H54 (cell line): ENCODE measurements at regions not wholly inside any gene's neighbourhood (a gene's known extent, or its start where the extent isn't known, plus 50 kb on each side); places are given as distances from the start of the nearest gene placed in this dataset.

Experiments
- DNase-seq: peaks from one replicate; pipeline ENCODE4 v3.0.0; 2011; ENCODE audit warnings: low spot score, mixed read lengths; ENCODE audit not compliant: insufficient read length
- FAIRE-seq: peaks from 3 replicates; lab custom pipeline; 2011; peaks lifted over from hg19 to GRCh38; lab: Jason Lieb, UNC
- POLR2A ChIP-seq: IDR thresholded peaks from 2 replicates; pipeline ENCODE4 v1.6.1; 2011; ENCODE audit warnings: low read depth, mild to moderate bottlenecking, low read length

GRCh38 chr20:12777016-12777415 is 231.8 kb upstream of the SPTLC3 start:
- TF ChIP-seq POLR2A = no peak
- FAIRE-seq = no peak
- no peak for DNase-seq

GRCh38 chr20:12786276-12786675 is 222.5 kb upstream of the SPTLC3 start:
- DNase-seq (no peak), FAIRE-seq (no peak)
- no peak for TF ChIP-seq POLR2A

- DNase-seq (no peak), FAIRE-seq (no peak)
- no peak for TF ChIP-seq POLR2A
Measured at GRCh38 chr20:12788632-12789299, 220.0 kb upstream of the SPTLC3 start.

GRCh38 chr20:12790859-12791258 is 217.9 kb upstream of the SPTLC3 start:
- DNase-seq (no peak), FAIRE-seq (no peak)
- no peak for TF ChIP-seq POLR2A

GRCh38 chr20:12798286-12798685 is 210.5 kb upstream of the SPTLC3 start:
- FAIRE-seq = no peak
- no peak for DNase-seq
- no peak for TF ChIP-seq POLR2A

- FAIRE-seq = no peak
- TF ChIP-seq POLR2A = no peak
- DNase-seq = no peak
Measured at GRCh38 chr20:12808006-12808567, 200.7 kb upstream of the SPTLC3 start.

- no peak for TF ChIP-seq POLR2A
- DNase-seq (no peak), FAIRE-seq (no peak)
Measured at GRCh38 chr20:12815231-12815768, 193.5 kb upstream of the SPTLC3 start.

GRCh38 chr20:12815778-12816408 is 192.9 kb upstream of the SPTLC3 start:
- FAIRE-seq = no peak
- no peak for TF ChIP-seq POLR2A
- no peak for DNase-seq

- TF ChIP-seq POLR2A = no peak
- no peak for FAIRE-seq
Measured at GRCh38 chr20:12821249-12821648, 187.5 kb upstream of the SPTLC3 start.

GRCh38 chr20:12823734-12824133 is 185.0 kb upstream of the SPTLC3 start:
- DNase-seq (no peak), FAIRE-seq (no peak)
- TF ChIP-seq POLR2A = no peak

More at GRCh38 chr20:12821249-12821648, 187.5 kb upstream of the SPTLC3 start:
- no peak for DNase-seq

GRCh38 chr20:12824328-12825225 is 184.2 kb upstream of the SPTLC3 start:
- DNase-seq (no peak), FAIRE-seq (no peak)
- TF ChIP-seq POLR2A = no peak

- no peak for TF ChIP-seq POLR2A
- FAIRE-seq (no peak), DNase-seq (no peak)
Measured at GRCh38 chr20:12825226-12825595, 183.6 kb upstream of the SPTLC3 start.

- DNase-seq = no peak
Measured at GRCh38 chr20:12827816-12828385, 180.9 kb upstream of the SPTLC3 start.

More at GRCh38 chr20:12827816-12828385, 180.9 kb upstream of the SPTLC3 start:
- FAIRE-seq = no peak
- no peak for TF ChIP-seq POLR2A
